GM19397 (cell line): ENCODE measurements at regions not wholly inside any gene's neighbourhood (a gene's known extent, or its start where the extent isn't known, plus 50 kb on each side); places are given as distances from the start of the nearest gene placed in this dataset.

ENCODE experiments used
- ATAC-seq: cut with Tn5 transposase; IDR thresholded peaks from one replicate; pipeline ENCODE4 v1.9.1; 2021; ENCODE audit warnings: mild to moderate bottlenecking, moderate library complexity; ENCODE audit not compliant: unreplicated experiment

DNA sequence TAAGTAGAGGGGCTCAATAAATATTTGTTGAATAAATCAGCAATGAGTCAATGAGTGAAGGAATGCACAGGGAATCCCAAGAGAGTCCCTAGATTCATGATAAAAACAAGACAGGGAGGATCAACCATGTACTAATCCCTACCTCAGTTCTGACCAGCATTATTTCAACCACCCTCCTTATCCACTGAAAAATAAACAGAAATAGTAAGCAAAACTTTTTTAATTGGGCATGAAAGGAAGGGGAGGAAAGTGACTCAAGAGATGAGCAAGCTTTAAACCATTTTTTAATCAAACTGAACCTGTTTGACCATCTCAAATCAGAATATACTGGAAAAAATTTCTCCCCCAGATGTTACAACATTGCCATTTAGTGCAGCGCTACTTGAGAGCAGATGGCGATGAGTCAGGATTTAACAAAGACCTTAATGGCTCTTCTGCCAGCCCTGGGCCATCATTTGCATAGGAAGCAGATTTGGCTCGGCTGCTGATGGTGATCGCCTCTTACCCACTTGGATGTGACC, 194.8 kb upstream of the SLC30A5 start:
- no peak for ATAC-seq

DNA sequence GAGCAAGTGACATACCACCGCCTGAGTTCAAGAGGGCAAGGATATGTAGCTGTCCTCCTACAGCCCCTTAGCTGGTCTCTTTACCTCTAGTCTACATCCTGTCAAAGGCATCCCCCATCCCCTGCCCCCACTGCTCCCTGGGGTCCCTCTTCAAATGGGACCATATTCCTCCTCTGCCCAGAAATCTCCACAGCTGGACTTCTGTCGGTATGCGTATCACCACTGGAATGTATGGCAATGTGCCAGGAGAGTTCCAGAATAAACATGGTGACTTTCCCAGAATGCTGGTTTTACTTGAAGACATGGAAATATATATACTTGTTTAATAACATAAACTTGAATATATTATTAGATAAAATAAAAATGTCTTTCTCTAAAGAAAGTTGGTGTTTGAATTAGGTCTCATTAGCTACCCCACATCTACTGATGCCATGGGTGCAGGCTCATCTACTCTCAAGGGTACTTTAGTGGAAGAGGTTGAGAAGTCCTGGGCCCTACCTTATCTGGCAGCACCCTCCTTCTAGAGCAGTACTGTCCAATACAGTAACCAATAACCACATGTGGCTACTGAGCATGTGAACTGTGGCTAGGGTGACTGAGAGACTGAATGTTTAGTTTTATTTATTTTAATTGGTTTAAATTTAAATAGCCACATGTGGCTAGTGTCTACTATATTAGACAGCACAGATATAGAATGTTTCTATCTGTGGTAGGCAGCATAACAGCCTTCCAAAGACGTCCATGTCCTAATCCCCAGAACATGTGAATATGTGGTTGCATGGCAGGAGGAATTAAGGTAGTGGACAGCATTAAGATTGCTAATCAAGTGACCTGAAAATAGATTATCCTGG, 181.7 kb upstream of the SLC30A5 start:
- ATAC-seq: no peak

DNA sequence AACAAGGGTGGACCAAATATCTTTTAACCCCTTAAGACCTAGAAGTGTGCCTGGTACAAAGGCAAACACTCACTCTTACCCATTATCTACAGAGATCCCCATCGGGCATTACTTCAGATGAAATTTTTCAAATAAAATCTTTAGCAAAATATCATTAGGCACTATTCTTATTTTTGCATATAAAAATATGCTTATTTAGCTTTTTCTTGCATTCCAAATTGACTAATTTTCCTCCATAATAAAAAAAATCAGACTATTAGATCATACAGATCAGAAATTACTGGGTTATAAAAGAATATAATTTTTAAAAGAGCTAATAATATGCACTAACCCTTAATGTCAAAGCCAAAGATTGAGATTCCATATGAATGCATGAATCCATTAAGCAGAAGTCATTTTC, 178.7 kb upstream of the SLC30A5 start:
- ATAC-seq: no peak

DNA sequence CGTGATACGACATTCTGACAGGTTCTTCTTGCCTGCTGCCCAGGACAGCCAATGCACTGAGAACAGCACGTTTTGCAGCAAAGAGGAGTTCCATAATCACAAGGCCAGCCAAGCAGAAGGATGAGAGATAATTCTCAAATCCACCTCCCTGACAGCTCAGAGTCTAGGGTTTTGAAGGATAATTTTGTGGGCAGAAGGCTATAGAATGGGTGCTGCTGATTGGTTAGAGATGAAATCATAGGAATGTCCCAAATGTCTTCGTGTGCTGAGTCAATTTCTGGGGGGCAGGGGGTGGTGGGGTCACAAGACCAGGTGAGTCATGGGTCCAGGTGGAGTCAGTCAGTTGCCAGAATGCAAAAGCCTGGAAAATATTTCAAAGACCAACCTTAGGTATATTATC, 175.5 kb upstream of the SLC30A5 start:
- ATAC-seq: no peak

DNA sequence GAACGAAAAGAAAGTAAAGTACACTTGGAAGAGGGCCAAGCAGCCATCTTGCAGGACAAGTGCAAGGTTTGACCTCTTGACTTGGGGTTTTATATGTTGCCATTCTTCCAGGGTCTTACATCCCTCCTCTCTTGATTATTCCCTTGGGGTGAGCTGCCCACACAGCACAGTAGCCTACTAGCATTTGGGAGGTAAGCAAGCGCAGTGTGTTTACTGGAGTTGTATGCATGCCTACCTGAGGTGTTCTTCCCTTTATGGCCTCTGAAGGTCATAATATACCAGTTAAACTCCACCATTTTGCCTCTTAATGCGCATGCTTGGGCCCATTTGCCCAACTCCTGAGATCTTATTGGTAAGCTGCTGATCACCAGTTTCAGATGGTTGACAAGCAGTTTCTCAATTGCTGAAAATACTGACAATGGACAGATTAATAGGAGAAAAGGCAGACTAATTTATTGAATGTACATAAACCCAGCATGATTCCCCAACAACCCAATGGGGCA, 173.8 kb upstream of the SLC30A5 start:
- no peak for ATAC-seq

- ATAC-seq: no peak
Observed at GRCh38 chr5:68920888-68921287, 172.9 kb upstream of the SLC30A5 start.

- ATAC-seq: no peak
Observed at GRCh38 chr5:68922172-68922987, 171.4 kb upstream of the SLC30A5 start.

DNA sequence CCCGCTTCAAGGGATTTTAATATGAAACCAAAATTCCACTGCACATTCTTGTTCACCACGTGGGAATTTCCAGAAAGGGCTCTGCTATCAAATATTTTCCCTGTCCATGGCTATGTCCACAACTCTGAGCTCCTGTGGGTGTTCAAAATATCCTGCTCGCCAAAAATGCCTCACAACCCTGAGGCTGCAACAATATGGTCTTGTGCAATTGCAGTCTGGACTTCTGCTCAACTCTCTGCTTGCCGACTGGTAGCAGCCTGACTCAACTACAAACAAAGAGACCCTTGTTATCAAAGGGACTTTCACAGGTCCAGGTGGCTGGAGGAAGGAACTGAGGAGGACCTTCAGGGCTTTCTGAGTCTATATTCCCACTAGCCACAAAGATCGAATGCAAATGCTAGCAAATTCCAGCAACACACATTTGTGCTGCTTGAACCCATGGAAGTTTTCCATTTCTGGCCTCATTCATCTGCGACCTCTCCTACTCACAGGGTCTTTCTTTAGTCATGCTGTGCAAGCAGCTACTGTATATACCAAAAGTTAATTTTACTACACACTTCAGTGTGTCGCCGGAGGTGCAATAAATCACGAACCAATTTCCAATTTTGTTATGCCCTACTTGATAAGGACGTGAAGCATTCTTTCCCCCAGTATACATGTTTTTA, 169.2 kb upstream of the SLC30A5 start:
- no peak for ATAC-seq

- ATAC-seq: no peak
Observed at GRCh38 chr5:68928617-68929302, 165.1 kb upstream of the SLC30A5 start.

GRCh38 chr5:68930139-68930538, 163.7 kb upstream of the SLC30A5 start:
- ATAC-seq: no peak

DNA sequence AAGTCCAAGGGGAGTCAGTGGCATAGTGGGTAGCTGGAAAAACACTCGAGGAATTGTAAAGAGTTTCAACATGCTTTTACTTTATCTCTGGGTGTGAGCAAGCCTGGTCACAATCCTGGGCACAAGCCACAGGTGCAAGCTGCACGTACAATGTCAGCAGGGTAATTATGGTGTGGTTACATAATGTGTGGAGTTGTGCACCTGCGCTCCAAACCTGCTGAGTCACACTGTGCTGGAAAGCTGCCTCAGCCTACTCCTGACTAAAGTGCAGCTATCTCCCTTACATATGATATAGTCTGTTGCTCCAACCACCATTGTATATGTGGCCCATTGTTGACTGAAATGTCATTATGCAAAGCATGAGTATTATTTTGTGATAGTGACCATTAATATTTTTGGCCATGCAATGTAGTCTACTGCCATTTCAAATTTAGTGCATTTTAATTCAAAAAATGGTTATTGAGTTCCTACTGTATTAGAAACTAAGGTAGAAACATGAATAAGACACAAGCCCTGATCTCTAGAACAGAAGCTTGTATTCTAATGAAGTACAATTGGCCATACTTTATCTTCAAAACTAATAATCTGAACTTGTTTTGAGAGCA, 160.9 kb upstream of the SLC30A5 start:
- no peak for ATAC-seq

DNA sequence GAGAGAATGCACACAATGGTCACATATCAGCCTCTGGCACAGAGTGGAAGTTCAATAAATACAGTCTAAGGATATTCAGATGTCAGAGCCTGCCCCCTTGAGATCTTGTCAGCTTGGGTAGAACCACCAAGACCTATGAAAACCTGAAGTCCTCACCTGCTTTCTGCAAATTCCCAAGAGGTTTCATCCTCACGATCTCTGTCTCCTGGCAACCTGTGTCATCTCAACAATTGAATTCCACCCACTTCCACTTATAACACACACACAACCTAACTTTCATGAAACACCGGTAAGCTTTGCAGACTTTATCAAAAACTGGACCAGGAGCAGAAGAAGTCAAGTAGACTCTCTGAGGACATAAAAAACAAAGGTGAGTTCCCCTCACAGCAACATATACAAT, 151.6 kb upstream of the SLC30A5 start:
- no peak for ATAC-seq

GRCh38 chr5:68946728-68947127, 147.1 kb upstream of the SLC30A5 start:
- ATAC-seq: no peak

DNA sequence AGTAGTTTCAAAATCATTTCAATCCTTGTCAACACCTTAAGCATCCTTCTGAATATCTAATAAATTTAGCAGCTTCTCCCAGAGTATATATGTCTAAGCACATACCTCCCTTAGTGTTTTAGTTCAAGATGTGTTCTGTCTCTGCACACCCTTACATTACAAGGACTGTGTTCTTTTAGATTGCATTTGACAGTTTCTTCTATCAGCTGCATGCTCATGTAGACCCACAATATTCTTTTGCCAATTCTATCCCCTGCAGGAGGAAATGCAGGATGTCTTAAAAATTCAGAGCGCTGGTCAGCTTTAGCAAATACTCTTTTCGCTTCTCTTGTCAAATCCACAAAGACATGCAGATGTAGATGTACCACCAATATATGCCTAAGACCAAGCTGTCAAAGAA, 145.8 kb upstream of the SLC30A5 start:
- ATAC-seq: no peak

GRCh38 chr5:68949256-68949655, 144.6 kb upstream of the SLC30A5 start:
- ATAC-seq: no peak

DNA sequence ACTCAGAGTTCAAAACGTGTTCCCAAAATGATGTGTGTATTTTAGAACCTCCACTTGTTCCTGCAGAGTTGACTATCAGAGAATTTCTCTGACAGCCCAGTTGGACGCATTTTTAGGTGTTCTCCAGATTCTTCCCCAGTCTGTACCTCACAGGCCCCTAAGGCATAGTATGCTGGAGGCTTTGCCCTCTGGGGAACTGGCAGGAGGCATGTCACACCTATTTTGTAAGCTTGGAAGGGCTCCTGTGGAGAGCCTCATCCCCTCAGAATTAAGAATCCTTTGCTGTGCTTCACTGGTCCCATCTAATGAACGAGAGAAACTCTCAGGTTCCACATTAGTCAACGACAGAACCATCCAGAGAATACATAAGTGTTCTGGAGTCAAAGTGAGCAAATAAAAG, 144.1 kb upstream of the SLC30A5 start:
- no peak for ATAC-seq

GRCh38 chr5:68950125-68950524, 143.7 kb upstream of the SLC30A5 start:
- ATAC-seq: no peak

GRCh38 chr5:68950930-68951329, 142.9 kb upstream of the SLC30A5 start:
- ATAC-seq: no peak

GRCh38 chr5:68953231-68953874, 140.5 kb upstream of the SLC30A5 start:
- no peak for ATAC-seq
